LNCaP clone FGC (cell line): ENCODE measurements at regions not wholly inside any gene's neighbourhood (a gene's known extent, or its start where the extent isn't known, plus 50 kb on each side); places are given as distances from the start of the nearest gene placed in this dataset.

ENCODE experiments used
- DNase-seq: peaks from one replicate; pipeline ENCODE4 v3.0.0-alpha.2; 2011; ENCODE audit warnings: low read depth
- H3K4me3 ChIP-seq: 2 replicates; pipeline ENCODE4 v1.5.1; 2011; ENCODE audit warnings: mild to moderate bottlenecking, low read depth, low read length, control low read depth
- CTCF ChIP-seq: IDR thresholded peaks from 2 replicates; pipeline ENCODE4 v1.5.1; 2012; ENCODE audit warnings: mild to moderate bottlenecking; ENCODE audit not compliant: control insufficient read depth, insufficient read depth; ENCODE audit errors: extremely low read depth

- no peak overlapping the region for H3K4me3 ChIP-seq
- no peak for TF ChIP-seq CTCF
These were observed 57.1 kb upstream of the GUCY1A1 start for GRCh38 chr4:155609455-155610059.

GRCh38 chr4:155608225-155608885 lies 58.3 kb upstream of the GUCY1A1 start:
- TF ChIP-seq CTCF, result no peak
- DNase-seq, result no peak
- H3K4me3 ChIP-seq, result no peak overlapping the region

More at GRCh38 chr4:155609455-155610059, 57.1 kb upstream of the GUCY1A1 start:
- no peak for DNase-seq

- no peak overlapping the region for H3K4me3 ChIP-seq
- TF ChIP-seq CTCF, result no peak
- no peak for DNase-seq
These were observed 59.2 kb upstream of the GUCY1A1 start for GRCh38 chr4:155607481-155607880.

- no peak for DNase-seq
- no peak for TF ChIP-seq CTCF
- H3K4me3 ChIP-seq, result no peak overlapping the region
These were observed 61.7 kb upstream of the GUCY1A1 start for GRCh38 chr4:155604718-155605626.

- no peak for TF ChIP-seq CTCF
- DNase-seq, result no peak
- no peak overlapping the region for H3K4me3 ChIP-seq
These were observed 63.2 kb upstream of the GUCY1A1 start for GRCh38 chr4:155603360-155603891.

DNA sequence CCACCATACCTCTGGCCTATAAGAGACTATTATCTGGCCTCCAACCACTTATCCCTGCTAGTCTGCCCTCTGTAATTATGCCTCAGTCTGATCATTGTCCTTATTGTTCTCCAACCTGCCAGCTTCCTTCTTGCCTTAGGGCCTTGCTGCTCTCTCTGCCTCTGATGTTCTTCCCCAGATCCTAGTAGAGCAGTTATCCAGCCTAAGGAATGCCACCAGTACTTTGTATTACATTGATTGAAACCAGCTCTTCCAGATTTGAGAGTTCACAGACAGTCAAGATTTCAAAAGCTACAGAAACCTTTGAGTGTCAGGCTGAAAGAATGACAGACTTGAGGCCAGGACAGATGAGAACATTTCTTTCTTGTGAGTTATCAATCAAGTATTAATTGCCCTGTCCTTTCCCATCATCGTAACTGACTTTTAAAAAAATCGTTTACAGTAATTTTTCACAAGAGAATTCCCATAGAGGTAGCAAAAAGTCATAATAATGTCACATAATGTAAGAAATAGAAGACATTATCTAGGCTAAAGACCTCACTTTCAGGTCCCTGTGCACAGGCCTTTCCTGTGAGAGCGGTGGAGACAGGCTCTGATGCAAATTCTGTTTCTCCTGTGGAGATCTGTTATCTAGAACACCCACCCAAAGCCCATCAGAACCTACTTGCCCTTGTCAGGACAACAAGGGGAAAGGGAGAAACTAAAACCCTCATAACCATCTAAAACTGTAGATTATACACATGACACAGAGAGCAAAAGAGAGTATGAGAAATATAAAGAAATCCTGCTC lies 64.1 kb upstream of the GUCY1A1 start:
- DNase-seq, result no peak
- no peak overlapping the region for H3K4me3 ChIP-seq
- TF ChIP-seq CTCF, result no peak
